ENCODE measurements at regions not wholly inside any gene's neighbourhood (a gene's known extent, or its start where the extent isn't known, plus 50 kb on each side); places are given as distances from the start of the nearest gene placed in this dataset.

DNA sequence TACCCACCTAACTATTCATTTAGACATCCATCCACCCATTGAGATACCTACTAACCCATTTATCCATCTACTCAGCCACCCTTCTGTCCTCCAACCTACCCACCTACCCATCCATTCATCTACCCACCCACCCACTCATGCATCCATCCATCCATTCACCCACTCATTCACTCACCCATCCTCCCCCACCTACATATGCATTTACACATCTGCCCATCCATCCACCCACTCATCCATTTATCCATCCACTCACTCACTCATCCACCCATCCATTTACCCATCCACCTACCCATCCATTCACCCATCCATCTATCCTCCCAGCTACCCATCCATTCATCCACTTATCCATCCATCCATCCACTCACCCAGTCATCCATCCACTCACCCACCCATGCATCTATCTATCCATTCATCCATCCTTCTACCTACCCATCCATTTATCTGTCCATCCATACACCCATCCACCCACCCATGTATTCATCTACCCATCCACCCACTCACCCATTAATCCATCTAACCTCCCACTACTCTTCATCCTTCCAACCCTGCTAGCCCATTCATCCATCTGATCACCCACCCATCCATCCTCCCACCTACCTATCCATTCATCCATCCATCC lies 378.7 kb downstream of the CTTN start:
- no peak for DNase-seq

DNA sequence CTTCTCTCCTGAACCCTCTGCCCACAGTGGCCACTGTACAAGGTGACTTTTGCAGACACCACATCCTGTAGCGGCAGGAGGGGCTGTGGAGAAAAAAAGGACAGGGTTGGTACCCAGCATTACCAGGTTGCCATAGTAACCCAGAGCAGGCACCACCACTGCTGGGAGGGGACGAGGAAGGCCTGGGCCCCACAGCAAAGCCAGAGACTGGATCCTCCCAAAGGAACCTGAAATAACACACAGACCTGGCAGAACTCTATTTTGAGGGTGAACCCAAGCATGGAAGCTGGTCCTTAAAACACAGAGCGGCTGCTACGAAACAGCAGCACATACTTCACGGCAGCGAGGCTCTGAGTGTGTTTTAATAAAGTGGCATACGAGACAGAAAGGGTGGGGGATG lies 380.6 kb downstream of the CTTN start:
- no peak for DNase-seq

DNA sequence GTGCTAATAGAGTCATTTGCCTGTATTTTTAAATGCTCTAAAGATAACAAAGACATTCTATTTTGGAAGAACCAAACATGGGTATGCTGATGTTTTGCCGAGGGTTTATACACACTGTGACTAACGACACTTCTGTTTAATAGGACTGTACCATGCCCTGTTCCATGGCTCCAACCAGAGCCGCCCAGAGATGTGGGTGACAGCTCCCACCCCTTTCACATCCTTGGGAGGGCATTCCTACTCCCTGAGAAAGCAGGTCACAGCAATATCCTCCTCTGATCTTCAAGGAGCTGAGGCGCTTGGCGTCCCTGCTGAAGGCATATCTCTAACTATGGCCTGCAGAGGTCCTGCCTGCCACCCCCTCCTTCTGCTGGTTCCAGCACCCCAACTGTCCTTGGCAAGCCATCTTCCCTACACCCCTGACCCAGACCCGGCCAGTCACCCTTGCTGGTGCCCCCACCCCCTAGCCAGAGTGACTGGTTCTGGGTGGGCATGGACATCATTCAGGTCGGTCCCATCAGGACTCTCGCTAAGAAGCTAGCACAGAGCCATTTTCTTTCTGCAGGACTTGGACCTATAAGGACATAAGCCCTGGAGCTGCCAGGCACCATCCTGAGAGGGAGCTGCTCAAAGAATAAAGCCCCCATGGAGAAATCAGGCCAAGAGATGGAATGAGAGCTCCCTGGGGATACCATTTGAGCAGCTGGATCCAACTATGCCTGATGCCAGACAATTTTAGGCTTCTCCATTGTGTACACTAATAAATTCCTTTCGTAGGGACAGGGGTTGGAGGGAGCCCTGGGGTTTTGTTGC lies 381.3 kb downstream of the CTTN start:
- DNase-seq: no peak

DNA sequence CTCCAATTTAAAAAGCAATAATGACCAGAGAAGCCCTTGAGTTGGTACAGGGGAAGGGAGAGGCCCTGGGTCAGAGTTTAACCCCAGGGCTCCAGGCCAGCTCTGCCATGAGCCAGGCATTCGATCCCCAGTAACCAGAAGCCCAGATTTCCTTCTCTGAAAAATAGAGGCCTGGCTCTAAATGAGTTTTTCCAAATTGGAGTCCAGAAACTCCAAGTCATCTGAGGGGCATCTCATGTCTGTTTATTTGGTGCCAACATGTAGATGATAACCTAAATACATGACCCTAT lies 381.9 kb downstream of the CTTN start:
- DNase-seq: no peak

DNA sequence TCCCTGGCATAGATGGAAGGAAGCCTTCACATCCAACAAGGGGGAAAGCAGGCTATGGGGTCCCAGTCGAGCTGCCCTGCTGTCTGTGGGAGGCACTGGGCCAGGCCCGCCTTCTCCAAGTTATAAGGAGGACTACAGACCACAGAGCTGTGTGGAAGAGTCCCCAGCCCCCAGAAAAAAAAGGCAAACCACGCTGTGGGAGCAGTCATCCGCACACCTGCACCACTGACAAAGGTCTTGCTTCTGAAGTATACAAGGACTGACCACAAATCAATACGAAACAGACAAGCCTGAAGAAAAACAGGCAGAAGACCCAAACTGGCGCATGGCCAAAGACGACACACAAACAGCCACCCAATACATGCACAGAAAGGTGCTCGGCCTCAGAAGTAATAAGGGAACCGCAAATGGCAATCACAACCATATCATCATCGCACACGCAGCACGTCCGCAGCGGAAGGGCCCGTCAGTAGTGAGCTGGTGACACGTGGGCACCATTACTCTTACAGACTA lies 384.1 kb downstream of the CTTN start:
- DNase-seq: peak; percentile 45

DNA sequence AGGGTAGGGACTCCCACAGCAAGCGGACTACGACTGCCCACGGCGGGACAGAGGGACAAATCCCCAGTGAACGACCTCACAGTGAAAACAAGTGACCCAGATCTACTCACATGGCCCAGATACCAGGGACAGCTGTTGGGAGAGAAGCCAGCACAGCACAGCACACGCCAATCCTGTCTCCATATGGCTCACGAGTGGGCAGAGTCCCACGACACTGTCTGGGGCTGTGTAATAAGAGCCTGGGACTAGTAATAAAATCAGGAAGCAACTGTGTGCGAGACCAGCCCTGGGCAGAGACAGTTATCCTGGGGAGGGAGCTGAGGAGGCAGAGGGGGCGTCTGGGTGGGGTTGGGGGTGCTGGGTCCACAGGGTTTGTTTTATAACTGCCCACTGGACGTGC lies 385.0 kb downstream of the CTTN start:
- DNase-seq: no peak

DNA sequence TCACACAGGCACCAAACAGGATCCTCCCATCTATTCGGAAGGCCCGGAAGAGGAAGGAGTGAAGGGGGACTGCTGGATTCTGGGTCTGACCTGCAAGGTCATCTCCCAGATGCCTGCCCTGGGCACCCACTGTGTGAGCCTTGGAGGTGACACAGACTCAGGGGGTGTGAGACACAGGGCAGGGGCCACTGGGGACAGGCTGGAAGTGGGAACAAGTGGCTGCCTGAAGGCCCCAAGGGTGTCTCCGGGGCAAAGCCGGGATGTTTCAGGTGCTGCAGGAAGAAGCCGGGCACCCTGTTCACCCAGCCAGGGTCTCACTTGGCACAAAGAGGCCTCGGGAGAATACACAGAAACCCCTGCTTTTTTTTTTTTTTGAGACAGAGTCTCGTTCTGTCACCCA lies 385.5 kb downstream of the CTTN start:
- DNase-seq: no peak

DNA sequence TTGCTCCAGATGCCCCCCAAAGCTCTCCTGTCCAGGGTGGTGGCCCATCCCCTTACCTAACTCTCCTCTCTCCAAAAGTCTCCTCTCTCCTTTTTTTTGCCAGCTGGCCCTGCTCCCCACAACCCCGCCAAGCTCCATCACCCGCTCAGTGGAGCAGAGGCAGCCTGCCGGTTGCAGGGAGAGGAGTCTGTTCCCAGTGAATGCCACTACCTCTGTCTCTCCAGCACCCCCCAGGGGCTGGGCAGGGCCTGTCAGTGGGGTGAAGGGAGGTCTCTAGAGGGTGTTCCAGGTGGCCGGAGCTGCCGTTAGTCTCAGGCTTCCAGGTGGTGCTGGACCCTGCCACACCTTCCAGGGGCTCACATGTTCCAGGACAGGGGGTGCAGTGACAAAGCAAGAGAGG lies 387.0 kb downstream of the CTTN start:
- DNase-seq: no peak

DNA sequence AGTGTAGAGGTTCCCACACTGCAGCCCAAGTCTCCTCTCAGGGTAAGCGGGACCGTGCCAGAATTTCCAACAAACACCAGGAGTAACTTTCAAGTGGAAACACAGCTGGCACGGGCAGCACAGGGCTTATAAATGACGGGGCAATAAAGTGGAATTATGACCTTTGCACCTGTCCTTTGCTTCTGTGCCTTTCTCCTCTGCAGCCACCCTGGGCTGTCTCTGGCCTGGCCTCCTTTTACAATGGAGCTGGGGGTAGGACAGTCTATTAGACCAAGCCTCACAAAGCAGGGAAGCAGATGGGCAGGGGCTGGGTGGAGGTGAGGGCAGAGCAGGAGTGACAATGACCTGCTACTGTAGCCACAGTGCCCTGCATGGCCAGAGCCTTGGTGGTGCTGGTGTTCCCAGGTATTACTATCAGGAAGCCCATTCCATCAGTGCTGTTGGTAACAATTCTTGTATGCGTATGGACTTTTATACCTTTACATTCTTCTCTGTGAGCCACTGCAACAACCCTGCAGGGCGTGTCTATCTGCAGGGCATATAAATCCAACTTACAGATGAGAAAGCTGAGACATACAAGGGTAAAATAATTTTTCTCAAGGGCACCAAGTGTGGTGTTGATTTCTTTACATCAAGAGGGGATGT lies 387.8 kb downstream of the CTTN start:
- no peak for DNase-seq

DNA sequence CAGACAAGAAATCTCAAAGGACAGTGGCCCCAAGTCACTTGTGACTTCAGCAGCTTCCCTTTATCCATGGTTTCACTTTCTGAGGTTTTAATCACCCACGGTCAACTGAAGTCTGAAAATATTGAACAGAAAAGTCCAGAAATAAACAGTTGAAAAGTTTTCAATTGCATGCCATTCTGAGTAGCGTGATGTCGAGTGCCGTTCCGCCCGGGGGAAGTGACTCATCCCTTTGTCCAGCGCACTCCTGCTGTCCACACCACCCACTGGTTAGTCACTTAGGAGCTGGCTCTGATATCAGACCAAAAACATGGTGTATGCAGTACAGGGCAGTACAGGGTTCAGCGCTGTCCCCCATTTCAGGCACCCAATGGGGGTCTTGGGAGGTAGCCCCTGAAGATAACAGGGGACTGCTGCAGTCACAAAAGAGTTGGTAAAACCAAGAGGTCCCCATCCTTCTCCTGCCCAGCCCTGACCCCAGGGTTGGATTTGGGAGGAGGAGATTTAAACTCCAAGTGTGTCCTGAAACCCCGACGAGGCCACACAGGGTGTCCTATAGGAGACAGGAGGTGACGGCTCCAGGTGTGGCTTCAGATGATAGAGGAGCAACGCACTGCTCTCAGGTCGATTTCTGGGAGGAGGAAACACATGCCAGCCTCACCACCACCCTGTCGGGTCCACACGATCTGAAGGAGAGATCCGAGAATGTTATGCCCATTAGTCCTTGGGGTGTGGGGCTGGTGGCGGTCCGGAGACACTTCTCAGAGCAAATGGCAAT lies 390.1 kb downstream of the CTTN start:
- peak; percentile 58 for DNase-seq

DNA sequence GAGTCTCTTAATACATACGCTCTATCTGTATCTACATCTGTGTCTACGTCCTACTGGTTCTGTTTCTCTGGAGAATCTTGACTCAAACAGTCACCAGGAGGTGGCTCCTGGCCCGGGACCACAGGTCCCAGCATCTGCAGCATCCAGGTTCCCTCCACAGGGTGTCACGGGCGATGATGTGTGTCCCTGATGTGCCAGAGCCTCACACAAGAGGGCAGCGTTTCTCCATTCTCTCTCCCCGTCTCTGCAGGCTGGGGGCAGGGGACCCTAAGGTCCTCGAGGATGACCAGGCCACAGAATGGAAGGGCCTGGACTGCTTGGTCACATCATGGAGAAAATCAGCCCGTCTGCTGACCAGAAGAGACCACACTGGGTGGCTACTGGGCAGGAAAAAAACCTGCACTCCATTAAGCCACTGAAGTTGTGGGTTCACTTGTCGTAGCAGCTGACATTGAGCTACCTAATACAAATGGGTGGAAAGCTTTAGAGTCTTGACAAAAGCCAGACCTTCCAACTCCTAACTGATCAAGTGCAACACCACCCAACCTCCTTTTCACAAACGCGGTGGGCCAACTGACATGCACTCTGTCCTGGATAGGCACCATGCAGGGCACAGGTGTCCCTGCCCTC lies 392.5 kb downstream of the CTTN start:
- no peak for DNase-seq

DNA sequence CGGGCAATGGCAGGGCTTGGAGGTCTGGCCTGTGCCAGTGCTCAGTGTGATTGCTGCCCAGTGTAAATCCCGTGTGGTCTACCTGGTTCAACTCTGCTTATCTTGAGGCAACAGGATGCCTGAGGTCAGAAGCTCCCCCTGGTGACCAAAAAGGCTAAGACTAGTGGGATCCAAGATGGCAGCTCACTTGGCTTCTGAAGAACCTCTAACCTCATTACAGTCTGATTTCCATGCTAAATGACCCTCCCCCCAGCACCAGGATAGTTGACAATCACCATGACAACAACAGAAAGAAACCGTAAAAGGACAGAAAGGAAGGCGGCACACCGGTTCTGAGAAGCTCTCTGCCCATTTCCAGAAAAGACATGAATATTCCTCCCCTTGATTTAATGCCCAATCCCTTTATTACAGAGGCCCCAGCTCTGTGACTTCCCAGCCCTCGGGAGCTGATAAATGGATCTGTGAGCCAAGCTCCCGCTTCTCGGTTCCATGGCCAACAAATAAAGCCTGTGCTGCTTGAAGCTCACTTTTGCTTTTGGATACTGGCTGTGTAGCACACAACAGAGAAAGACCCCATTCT lies 398.4 kb downstream of the CTTN start:
- no peak for DNase-seq

DNA sequence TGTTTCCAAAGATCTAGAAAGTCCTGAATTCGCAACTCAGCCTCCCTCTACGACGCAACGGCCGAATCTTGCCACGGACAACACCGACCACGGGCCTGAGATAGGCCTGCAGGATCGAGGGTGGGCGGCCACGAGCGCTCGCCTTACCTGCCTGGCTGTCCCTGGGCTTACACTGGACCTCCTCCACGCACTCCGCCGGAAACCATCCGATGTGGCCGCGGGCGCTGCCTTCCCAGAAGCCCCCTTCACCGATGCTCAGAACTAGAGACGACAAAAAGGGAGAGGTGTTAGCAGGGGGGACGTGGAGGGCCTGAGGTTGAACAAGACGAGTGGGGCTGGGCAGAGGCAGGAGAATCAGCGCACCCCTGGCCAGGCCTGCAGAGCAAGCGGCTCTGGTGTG lies 400.0 kb downstream of the CTTN start:
- DNase-seq: no peak

DNA sequence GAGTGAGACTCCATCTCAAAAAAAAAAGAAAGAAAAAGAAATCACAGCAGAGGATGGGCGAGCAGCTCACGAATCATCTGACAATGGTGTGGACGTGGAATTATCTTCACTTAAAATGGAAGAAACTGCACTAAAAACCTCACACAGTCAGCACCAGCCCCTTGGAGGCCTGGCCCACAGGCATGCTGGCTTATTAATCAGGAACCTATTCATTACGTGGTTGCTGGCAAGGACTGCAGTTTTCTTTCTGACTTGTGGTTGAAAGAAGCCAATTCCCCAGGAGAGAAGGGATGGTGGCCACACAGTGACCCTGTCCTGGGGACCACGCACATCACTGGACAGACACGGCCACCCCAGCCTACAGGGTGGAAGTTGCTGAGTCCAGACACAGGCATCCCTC lies 401.1 kb downstream of the CTTN start:
- no peak for DNase-seq

DNA sequence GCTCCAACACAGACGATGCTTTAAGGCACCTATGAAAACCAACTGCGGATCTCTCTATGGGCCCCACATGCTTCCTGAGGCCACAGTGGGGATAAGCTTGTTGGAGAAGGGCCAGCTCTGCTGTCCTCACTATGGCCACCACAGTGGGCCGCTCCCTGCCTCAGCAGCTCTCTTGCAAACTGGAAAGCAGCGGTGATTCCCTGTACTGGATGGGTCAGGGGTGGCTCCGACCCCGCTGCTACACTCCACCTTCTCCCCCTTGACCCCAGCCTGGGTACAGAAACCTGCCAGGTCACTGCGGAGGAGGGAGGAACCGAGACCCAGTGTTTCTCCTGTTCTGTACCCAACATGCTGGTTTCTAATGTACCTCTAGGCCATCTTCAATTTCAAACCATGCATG lies 403.9 kb downstream of the CTTN start:
- DNase-seq: no peak

DNA sequence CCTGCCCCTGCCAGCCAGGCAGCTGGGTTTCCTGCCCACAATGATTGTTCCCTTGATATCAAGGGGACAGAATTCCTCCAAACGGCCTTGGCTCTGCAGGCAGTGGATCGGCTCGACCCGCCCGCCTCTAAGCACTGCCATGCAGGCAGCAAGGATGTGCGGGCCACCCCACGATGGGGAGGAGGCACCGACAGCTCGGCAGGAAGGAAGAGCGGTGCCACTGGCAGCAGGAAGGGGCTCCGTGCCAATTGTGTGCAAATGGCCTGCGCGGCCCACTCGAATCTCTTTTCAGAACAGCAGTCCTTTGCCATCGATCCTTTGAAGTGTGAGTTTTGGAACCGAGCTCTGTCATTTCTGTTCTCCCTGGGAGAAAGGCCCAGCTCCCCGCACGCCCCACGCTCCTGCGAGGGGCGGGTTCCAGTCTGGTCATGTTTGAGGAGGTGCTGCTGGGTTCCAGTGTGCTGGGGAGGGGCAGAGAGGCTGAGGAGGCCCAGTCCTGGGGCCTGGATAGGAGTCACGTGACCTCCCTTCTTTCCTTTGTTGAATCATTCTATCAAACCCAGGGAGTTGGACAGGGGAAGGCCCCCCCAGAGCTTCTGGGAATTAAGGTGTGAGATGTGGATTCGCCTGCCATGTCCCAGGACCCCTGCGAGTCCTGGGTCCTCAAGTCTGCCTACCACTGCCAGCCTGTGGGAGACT lies 406.0 kb downstream of the CTTN start:
- DNase-seq: no peak

DNA sequence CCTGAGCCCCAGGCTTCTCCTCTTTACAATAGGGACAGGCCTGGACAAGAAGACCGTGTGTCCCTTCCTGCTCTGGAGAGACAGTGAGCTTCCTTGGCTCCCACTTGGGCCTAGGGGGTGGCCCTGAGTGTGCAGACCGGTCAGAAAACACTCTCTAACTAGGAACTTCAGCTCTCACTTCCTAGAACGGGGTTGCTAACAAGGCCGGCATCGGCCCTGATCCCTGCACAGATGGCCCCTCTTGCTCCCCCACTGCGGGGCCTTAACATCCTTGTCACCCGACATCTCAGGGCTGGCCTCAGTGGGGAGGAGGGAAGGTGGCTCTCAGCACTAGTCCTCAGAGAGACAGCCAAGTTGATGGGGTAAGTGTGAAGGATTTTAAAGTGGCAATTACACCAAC lies 406.9 kb downstream of the CTTN start:
- DNase-seq: no peak

DNA sequence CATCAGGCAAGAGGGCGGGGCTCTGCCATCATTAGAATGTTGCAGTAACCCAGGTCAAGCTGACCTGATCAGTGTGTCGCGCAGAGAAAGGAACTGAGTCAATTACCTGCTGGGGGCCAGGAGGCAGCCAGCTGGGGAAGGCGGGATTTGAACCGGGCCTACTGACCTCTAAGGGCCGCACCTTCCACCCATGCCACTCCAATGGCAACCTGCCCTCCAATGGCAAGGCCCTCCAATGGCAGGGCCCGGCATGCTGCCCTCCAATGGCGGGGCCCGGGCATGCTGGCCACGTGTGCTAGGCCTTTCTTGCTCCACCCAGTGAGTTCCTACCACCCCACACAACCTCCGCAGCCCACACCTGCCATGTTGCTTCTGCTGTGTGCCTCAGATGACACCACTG lies 407.6 kb downstream of the CTTN start:
- DNase-seq: no peak

DNA sequence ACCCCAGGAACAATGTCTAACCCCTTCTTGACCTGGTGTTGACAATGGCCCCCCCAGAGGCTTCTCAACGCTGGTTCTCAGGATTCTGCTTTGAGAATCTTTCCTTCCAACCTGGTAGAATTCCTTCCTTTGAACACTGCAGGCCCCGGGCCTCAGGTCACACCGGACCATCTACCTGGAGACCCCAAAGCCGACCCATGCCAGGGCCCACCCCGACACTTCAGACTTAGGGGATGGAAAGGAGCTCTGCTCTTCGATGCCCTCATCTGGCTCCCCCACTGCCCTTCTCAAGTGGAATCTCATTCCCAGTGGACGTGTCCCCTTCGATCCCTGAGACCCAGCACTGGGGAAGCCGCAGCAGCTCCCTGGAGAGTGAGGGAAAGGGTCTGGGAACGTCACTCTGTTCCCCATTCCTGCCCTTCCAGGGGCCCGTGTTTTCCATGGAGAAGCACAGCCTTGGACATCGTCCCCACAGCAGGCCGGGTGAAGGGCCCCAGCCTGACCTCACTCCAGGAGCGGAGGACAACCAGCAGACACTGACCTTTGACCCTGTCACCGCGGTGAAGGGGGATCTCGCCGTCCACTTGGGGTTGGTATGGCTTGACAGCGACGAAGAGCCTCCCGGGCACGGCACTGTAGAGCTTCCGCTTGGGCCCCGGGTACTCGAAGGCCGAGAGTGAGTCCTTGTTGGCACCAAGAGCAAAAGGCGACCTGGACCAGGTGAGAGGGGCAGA lies 408.3 kb downstream of the CTTN start:
- no peak for DNase-seq

DNA sequence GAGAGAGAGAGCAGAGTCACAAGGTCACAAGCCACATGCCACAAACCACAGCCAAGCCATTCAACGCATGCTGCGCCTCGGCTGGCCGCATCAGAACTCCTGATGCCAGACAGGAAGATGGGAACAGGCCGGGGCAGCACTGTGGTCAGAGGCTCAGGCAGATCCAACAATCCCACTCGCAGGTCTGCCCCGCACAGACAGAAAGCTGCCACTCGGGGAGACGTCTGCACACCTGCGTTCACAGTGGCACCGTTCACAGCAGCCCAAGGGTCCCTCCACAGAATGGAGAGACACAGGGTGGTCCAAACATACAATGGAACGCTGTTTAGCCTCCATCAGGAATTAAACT lies 408.8 kb downstream of the CTTN start:
- no peak for DNase-seq

DNA sequence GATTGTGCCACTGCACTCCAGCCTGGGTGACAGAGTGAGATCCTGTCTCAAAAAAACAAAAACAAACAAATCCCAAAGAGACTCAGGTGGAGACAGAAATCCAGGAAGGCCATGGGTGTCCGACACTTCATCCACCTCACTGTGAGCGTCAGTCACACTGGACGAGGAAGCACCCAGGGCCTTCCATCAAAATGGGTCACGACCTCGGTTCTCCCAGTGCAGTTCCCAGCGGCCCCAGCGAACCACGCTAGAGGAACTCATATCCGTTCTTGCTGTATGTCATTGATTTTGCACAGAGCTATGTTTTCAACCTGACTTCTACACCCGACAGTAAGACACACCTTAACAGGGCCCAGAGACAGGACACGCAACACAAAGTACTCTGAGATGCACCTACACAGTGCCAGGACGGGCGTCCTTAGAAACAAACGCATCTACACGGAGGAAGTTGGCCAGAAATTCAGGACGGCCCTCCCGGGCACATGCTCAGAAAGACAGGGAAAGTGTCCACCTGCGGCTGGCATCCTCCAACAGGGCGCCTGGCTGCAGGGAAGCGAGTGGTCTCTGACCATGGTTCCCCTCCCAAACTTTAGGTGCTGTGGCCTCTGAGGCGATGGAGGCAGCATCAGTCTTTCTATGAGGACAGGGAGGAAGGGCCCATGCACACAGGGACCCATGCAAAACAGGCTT lies 410.5 kb downstream of the CTTN start:
- DNase-seq: no peak
